ENCODE measurements at regions not wholly inside any gene's neighbourhood (a gene's known extent, or its start where the extent isn't known, plus 50 kb on each side); places are given as distances from the start of the nearest gene placed in this dataset.

- no peak overlapping the region for H3K4me3 ChIP-seq (ENCODE audit: low read depth, low read length)
- TF ChIP-seq CTCF (IDR thresholded peaks at IDR 0.05; ENCODE audit: insufficient read depth, low read depth, low read length), result no peak
- no peak for DNase-seq (ENCODE audit: low read depth)
Measured at GRCh38 chr3:86653661-86654205, 337.2 kb downstream of the VGLL3 start.

GRCh38 chr3:86648087-86648486, 342.9 kb downstream of the VGLL3 start:
- no peak overlapping the region for H3K4me3 ChIP-seq (ENCODE audit: low read depth, low read length)
- no peak for TF ChIP-seq CTCF (IDR thresholded peaks at IDR 0.05; ENCODE audit: insufficient read depth, low read depth, low read length)
- DNase-seq (ENCODE audit: low read depth), result no peak

GRCh38 chr3:86645756-86646155, 345.2 kb downstream of the VGLL3 start:
- DNase-seq (ENCODE audit: low read depth), result no peak
- no peak for TF ChIP-seq CTCF (IDR thresholded peaks at IDR 0.05; ENCODE audit: insufficient read depth, low read depth, low read length)
- H3K4me3 ChIP-seq (ENCODE audit: low read depth, low read length), result no peak overlapping the region

- no peak overlapping the region for H3K4me3 ChIP-seq (ENCODE audit: low read depth, low read length)
- no peak for TF ChIP-seq CTCF (IDR thresholded peaks at IDR 0.05; ENCODE audit: insufficient read depth, low read depth, low read length)
- DNase-seq (ENCODE audit: low read depth), result no peak
Measured at GRCh38 chr3:86634361-86634760, 356.6 kb downstream of the VGLL3 start.

- no peak for DNase-seq (ENCODE audit: low read depth)
- no peak overlapping the region for H3K4me3 ChIP-seq (ENCODE audit: low read depth, low read length)
- TF ChIP-seq CTCF (IDR thresholded peaks at IDR 0.05; ENCODE audit: insufficient read depth, low read depth, low read length), result no peak
Measured at GRCh38 chr3:86629511-86629910, 361.4 kb downstream of the VGLL3 start.

- DNase-seq (ENCODE audit: low read depth), result no peak
- no peak for TF ChIP-seq CTCF (IDR thresholded peaks at IDR 0.05; ENCODE audit: insufficient read depth, low read depth, low read length)
- no peak overlapping the region for H3K4me3 ChIP-seq (ENCODE audit: low read depth, low read length)
Measured at GRCh38 chr3:86624192-86624591, 366.8 kb downstream of the VGLL3 start.

GRCh38 chr3:86618706-86619105, 372.2 kb downstream of the VGLL3 start:
- no peak for DNase-seq (ENCODE audit: low read depth)
- TF ChIP-seq CTCF (IDR thresholded peaks at IDR 0.05; ENCODE audit: insufficient read depth, low read depth, low read length), result no peak
- no peak overlapping the region for H3K4me3 ChIP-seq (ENCODE audit: low read depth, low read length)
